Right lobe of liver (tissue), 6 donors: ENCODE measurements at regions not wholly inside any gene's neighbourhood (a gene's known extent, or its start where the extent isn't known, plus 50 kb on each side); places are given as distances from the start of the nearest gene placed in this dataset.

ENCODE experiments used
- ATAC-seq, 4 donors: fragments of 200-7000 bp; cut with Tn5 transposase; one replicate each; pipeline ENCODE4 v1.9.1; 2020; ENCODE audit warnings: mild to moderate bottlenecking in 4 of 4, moderate library complexity in 4 of 4
- DNase-seq, 3 donors: peaks; one replicate each; pipeline ENCODE4 v3.0.0-alpha.2; 2020
- H3K27ac ChIP-seq, 3 donors: fragments of 200-600 bp; one replicate each; pipeline ENCODE4 v1.8.0; 2022
- H3K27me3 ChIP-seq, 2 donors: fragments of 200-600 bp; one replicate each; pipeline ENCODE4 v1.8.0; 2022
- H3K36me3 ChIP-seq, 4 donors: fragments of 200-600 bp; sonication (generic) in 1 of 4; one replicate each; pipeline versions ENCODE4 v1.5.1 to v1.8.0; 2017 to 2022; ENCODE audit warnings: control low read depth in 1 of 4
- H3K4me1 ChIP-seq, 4 donors: fragments of 200-600 bp; sonication (generic) in 1 of 4; one replicate each; pipeline versions ENCODE4 v1.5.1 to v1.8.0; 2017 to 2022; ENCODE audit warnings: control low read depth in 1 of 4
- H3K4me3 ChIP-seq, 3 donors: fragments of 200-600 bp; one replicate each; pipeline ENCODE4 v1.8.0; 2022
- H3K9me3 ChIP-seq, 4 donors: fragments of 200-600 bp; sonication (generic) in 1 of 4; one replicate each; pipeline versions ENCODE4 v1.5.1 to v1.8.0; 2017 to 2022; ENCODE audit warnings: control low read depth in 1 of 4
- CTCF ChIP-seq, 4 donors: fragments of 200-600 bp in 3 of 4; fragments of 450-650 bp in 1 of 4; IDR thresholded peaks; one replicate each; pipeline versions ENCODE4 v1.5.1 to v1.8.0; 2016 to 2022; ENCODE audit warnings: antibody characterized with exemption in 4 of 4, mild to moderate bottlenecking in 2 of 4
- POLR2A ChIP-seq: fragments of 450-650 bp; IDR thresholded peaks from one replicate; pipeline ENCODE4 v1.6.1; 2017; ENCODE audit warnings: antibody characterized with exemption, mild to moderate bottlenecking
- WGBS: methylation state at CpG from one replicate; pipeline ENCODE4 v1.1.6; 2018; ENCODE audit warnings: low coverage, low lambda C conversion rate; ENCODE audit not compliant: insufficient coverage; ENCODE audit errors: missing lambda C conversion rate; 5-methylcytosine and 5-hydroxymethylcytosine counted together
- intact Hi-C, 2 donors: fragments of 100-400 bp; cut with DNase I; formaldehyde crosslinking; loops; one replicate each; pipeline versions ENCODE4 v1.11.2 to v1.14.1; 2022
- donor health status: DM: no; HTN: yes; CAD: no.
- donor health status: DM: no; HTN: no; CAD: no.
- donor health status: DM: no; HTN: no; CAD: no.
- donor health status: DM: no; HTN: yes; CAD: no.
- donor health status: DM: no; HTN: yes; CAD: no.

- intact Hi-C loops, result no loop called here
- no peaks in the 10 kb centered on the region for H3K4me1 ChIP-seq
- ATAC-seq, result no peak
- no peak for DNase-seq
- 70% methylated on average over 1 of the region's 1 CpG for WGBS
- H3K27me3 ChIP-seq, result no peaks in the 10 kb centered on the region
- H3K9me3 ChIP-seq, result no peaks in the 10 kb centered on the region
- TF ChIP-seq POLR2A, result no peak
- no peak for TF ChIP-seq CTCF (IDR thresholded peaks at IDR 0.05)
- no peaks in the 10 kb centered on the region for H3K36me3 ChIP-seq
- H3K27ac ChIP-seq, result no peak overlapping the region
- H3K4me3 ChIP-seq, result no peak overlapping the region
These were observed 194.5 kb upstream of the RIOK2 start for GRCh38 chr5:97377582-97377981.

- no peak overlapping the region for H3K4me3 ChIP-seq
- H3K4me1 ChIP-seq, result no peaks in the 10 kb centered on the region
- ATAC-seq (no peak), DNase-seq (no peak)
- no peaks in the 10 kb centered on the region for H3K9me3 ChIP-seq
- H3K27me3 ChIP-seq, result no peaks in the 10 kb centered on the region
- H3K27ac ChIP-seq, result no peak overlapping the region
- WGBS, result 67% methylated on average over 1 of the region's 1 CpG
- TF ChIP-seq POLR2A (no peak), CTCF (IDR thresholded peaks at IDR 0.05) (no peak)
- intact Hi-C loops, result no loop called here
- no peaks in the 10 kb centered on the region for H3K36me3 ChIP-seq
These were observed 200.9 kb upstream of the RIOK2 start for GRCh38 chr5:97383996-97384395.

- no peak for ATAC-seq
- 78% methylated on average over 2 of the region's 2 CpGs for WGBS
- Histone ChIP-seq H3K27me3 (no peaks in the 10 kb centered on the region), H3K9me3 (no peaks in the 10 kb centered on the region), H3K27ac (no peak overlapping the region), H3K4me3 (no peak overlapping the region), H3K36me3 (no peaks in the 10 kb centered on the region), H3K4me1 (no peaks in the 10 kb centered on the region)
- no peak for DNase-seq
- intact Hi-C loops, result no loop called here
- no peak for TF ChIP-seq POLR2A
- no peak for TF ChIP-seq CTCF (IDR thresholded peaks at IDR 0.05)
These were observed 205.7 kb upstream of the RIOK2 start for GRCh38 chr5:97388794-97389193.

- Histone ChIP-seq H3K4me3 (no peak overlapping the region), H3K27ac (no peak overlapping the region), H3K36me3 (no peaks in the 10 kb centered on the region), H3K27me3 (no peaks in the 10 kb centered on the region), H3K9me3 (no peaks in the 10 kb centered on the region), H3K4me1 (no peaks in the 10 kb centered on the region)
- TF ChIP-seq CTCF (IDR thresholded peaks at IDR 0.05) (no peak), POLR2A (no peak)
- ATAC-seq (peak; percentile 50 to 86 (median 79)), DNase-seq (no peak)
- WGBS, result 19% methylated on average over 3 of the region's 3 CpGs
- intact Hi-C loops, result no loop called here
These were observed 217.5 kb upstream of the RIOK2 start for GRCh38 chr5:97400537-97400936.

- no peak overlapping the region for H3K4me3 ChIP-seq
- H3K9me3 ChIP-seq, result no peaks in the 10 kb centered on the region
- no peaks in the 10 kb centered on the region for H3K27me3 ChIP-seq
- H3K27ac ChIP-seq, result no peak overlapping the region
- 94% methylated on average over 2 of the region's 9 CpGs for WGBS
- peak in 1 of 4 donors; percentile 13 for ATAC-seq
- no peaks in the 10 kb centered on the region for H3K36me3 ChIP-seq
- TF ChIP-seq CTCF (IDR thresholded peaks at IDR 0.05), result no peak
- TF ChIP-seq POLR2A, result no peak
- no peaks in the 10 kb centered on the region for H3K4me1 ChIP-seq
- DNase-seq, result no peak
- intact Hi-C loops, result no loop called here
These were observed 222.9 kb upstream of the RIOK2 start for GRCh38 chr5:97405941-97406340.
